ENCODE measurements at regions not wholly inside any gene's neighbourhood (a gene's known extent, or its start where the extent isn't known, plus 50 kb on each side); places are given as distances from the start of the nearest gene placed in this dataset.
"Not testable (repeated sequence)": the region's sequence is repeated elsewhere in the genome, so short reads cannot be mapped to it uniquely, and the experiment has no call there.

DNA sequence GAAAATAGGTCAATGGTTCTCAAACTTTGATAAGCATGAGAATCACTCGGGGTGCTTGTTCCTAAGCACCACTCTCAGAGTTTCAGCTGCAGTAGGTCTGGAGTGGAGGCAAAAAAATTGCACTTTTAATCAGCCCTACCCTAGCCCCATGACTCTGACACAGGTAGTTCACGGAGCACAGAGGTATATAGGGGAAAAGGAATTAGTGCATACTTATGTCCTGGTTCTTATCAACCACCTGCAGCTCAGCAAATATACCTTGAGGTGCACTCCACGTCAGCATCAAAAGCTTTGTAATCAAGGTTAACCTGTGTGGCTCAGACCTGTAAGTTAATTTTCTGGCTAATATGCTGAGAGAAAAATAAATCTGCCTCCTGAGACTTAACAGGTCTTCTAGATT, 138.8 kb upstream of the HMGN3 start:
- no peaks in the 10 kb centered on the region for H4K20me1 ChIP-seq (ENCODE audit: insufficient read depth, low read length)
- no peak overlapping the region for H3K9ac ChIP-seq (ENCODE audit: low read length)
- no peak for FAIRE-seq
- H3K9me3 Mint-ChIP-seq (ENCODE audit: unreplicated experiment) = peaks cover 3% of the 10 kb centered on the region
- no peak overlapping the region for H3K27ac ChIP-seq (ENCODE audit: low read depth, low read length)
- TF ChIP-seq, protein P1, sequence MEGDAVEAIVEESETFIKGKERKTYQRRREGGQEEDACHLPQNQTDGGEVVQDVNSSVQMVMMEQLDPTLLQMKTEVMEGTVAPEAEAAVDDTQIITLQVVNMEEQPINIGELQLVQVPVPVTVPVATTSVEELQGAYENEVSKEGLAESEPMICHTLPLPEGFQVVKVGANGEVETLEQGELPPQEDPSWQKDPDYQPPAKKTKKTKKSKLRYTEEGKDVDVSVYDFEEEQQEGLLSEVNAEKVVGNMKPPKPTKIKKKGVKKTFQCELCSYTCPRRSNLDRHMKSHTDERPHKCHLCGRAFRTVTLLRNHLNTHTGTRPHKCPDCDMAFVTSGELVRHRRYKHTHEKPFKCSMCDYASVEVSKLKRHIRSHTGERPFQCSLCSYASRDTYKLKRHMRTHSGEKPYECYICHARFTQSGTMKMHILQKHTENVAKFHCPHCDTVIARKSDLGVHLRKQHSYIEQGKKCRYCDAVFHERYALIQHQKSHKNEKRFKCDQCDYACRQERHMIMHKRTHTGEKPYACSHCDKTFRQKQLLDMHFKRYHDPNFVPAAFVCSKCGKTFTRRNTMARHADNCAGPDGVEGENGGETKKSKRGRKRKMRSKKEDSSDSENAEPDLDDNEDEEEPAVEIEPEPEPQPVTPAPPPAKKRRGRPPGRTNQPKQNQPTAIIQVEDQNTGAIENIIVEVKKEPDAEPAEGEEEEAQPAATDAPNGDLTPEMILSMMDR (IDR thresholded peaks at IDR 0.05; ENCODE audit: insufficient read depth, low read depth, low read length) = no peak
- no peak for TF ChIP-seq EZH2 (IDR thresholded peaks at IDR 0.05; ENCODE audit: insufficient read depth, low read length)
- no peaks in the 10 kb centered on the region for H3K36me3 Mint-ChIP-seq (ENCODE audit: low read depth, unreplicated experiment)
- no peaks in the 10 kb centered on the region for H3K36me3 ChIP-seq (ENCODE audit: insufficient read depth, low read length)
- H3K4me1 ChIP-seq (ENCODE audit: insufficient read depth, low read length) = peaks cover 4% of the 10 kb centered on the region
- H3K4me3 Mint-ChIP-seq (ENCODE audit: unreplicated experiment) = no peak overlapping the region
- H3K4me1 Mint-ChIP-seq (ENCODE audit: low read depth, unreplicated experiment) = peaks cover 6% of the 10 kb centered on the region
- peaks cover 5% of the 10 kb centered on the region for H3K9me3 ChIP-seq (ENCODE audit: insufficient read depth, low read depth, low read length)
- no peak overlapping the region for H2AFZ ChIP-seq (ENCODE audit: low read depth, low read length)
- no peak overlapping the region for H3K4me3 ChIP-seq (ENCODE audit: insufficient read depth, low read depth, low read length)
- no peak overlapping the region for H3K4me2 ChIP-seq (ENCODE audit: low read length)
- DNase-seq (ENCODE audit: low read depth) = no peak
- no peaks in the 10 kb centered on the region for H3K27me3 ChIP-seq (ENCODE audit: insufficient read depth, low read length)
- H3K27me3 Mint-ChIP-seq (ENCODE audit: low read depth, unreplicated experiment) = no peaks in the 10 kb centered on the region
- H3K27ac Mint-ChIP-seq (ENCODE audit: unreplicated experiment) = no peak overlapping the region
- H3K79me2 ChIP-seq (ENCODE audit: insufficient read depth, low read length) = no peaks in the 10 kb centered on the region

- H3K79me2 ChIP-seq (ENCODE audit: insufficient read depth, low read length) = no peaks in the 10 kb centered on the region
- Mint-ChIP-seq H3K4me3 (ENCODE audit: unreplicated experiment) (no peak overlapping the region), H3K36me3 (ENCODE audit: low read depth, unreplicated experiment) (no peaks in the 10 kb centered on the region), H3K4me1 (ENCODE audit: low read depth, unreplicated experiment) (peaks cover 3% of the 10 kb centered on the region), H3K27me3 (ENCODE audit: low read depth, unreplicated experiment) (no peaks in the 10 kb centered on the region), H3K9me3 (ENCODE audit: unreplicated experiment) (peaks cover 5% of the 10 kb centered on the region), H3K27ac (ENCODE audit: unreplicated experiment) (no peak overlapping the region)
- H3K27ac ChIP-seq (ENCODE audit: low read depth, low read length) = no peak overlapping the region
- H3K36me3 ChIP-seq (ENCODE audit: insufficient read depth, low read length) = no peaks in the 10 kb centered on the region
- H3K4me2 ChIP-seq (ENCODE audit: low read length) = no peak overlapping the region
- no peaks in the 10 kb centered on the region for H4K20me1 ChIP-seq (ENCODE audit: insufficient read depth, low read length)
- no peak overlapping the region for H3K9ac ChIP-seq (ENCODE audit: low read length)
- H3K27me3 ChIP-seq (ENCODE audit: insufficient read depth, low read length) = no peaks in the 10 kb centered on the region
- DNase-seq (ENCODE audit: low read depth) (no peak), FAIRE-seq (no peak)
- H3K9me3 ChIP-seq (ENCODE audit: insufficient read depth, low read depth, low read length) = peaks cover 5% of the 10 kb centered on the region
- peaks cover 4% of the 10 kb centered on the region for H3K4me1 ChIP-seq (ENCODE audit: insufficient read depth, low read length)
- no peak overlapping the region for H2AFZ ChIP-seq (ENCODE audit: low read depth, low read length)
- TF ChIP-seq, protein P1 (IDR thresholded peaks at IDR 0.05; ENCODE audit: insufficient read depth, low read depth, low read length) = no peak
- no peak for TF ChIP-seq EZH2 (IDR thresholded peaks at IDR 0.05; ENCODE audit: insufficient read depth, low read length)
- H3K4me3 ChIP-seq (ENCODE audit: insufficient read depth, low read depth, low read length) = no peak overlapping the region
These were observed 138.3 kb upstream of the HMGN3 start for GRCh38 chr6:79372757-79373156.

GRCh38 chr6:79369026-79369425, 134.5 kb upstream of the HMGN3 start:
- Mint-ChIP-seq H3K27me3 (ENCODE audit: low read depth, unreplicated experiment) (no peaks in the 10 kb centered on the region), H3K36me3 (ENCODE audit: low read depth, unreplicated experiment) (no peaks in the 10 kb centered on the region), H3K4me3 (ENCODE audit: unreplicated experiment) (no peak overlapping the region), H3K4me1 (ENCODE audit: low read depth, unreplicated experiment) (no peaks in the 10 kb centered on the region), H3K27ac (ENCODE audit: unreplicated experiment) (no peak overlapping the region), H3K9me3 (ENCODE audit: unreplicated experiment) (peaks cover 19% of the 10 kb centered on the region)
- H2AFZ ChIP-seq (ENCODE audit: low read depth, low read length) = no peak overlapping the region
- TF ChIP-seq, protein P1 (IDR thresholded peaks at IDR 0.05; ENCODE audit: insufficient read depth, low read depth, low read length) = no peak
- no peak for TF ChIP-seq EZH2 (IDR thresholded peaks at IDR 0.05; ENCODE audit: insufficient read depth, low read length)
- H3K4me3 ChIP-seq (ENCODE audit: insufficient read depth, low read depth, low read length) = no peak overlapping the region
- no peak for DNase-seq (ENCODE audit: low read depth)
- peaks cover 5% of the 10 kb centered on the region for H3K9me3 ChIP-seq (ENCODE audit: insufficient read depth, low read depth, low read length)
- H3K79me2 ChIP-seq (ENCODE audit: insufficient read depth, low read length) = no peaks in the 10 kb centered on the region
- no peaks in the 10 kb centered on the region for H4K20me1 ChIP-seq (ENCODE audit: insufficient read depth, low read length)
- H3K4me2 ChIP-seq (ENCODE audit: low read length) = no peak overlapping the region
- no peak overlapping the region for H3K9ac ChIP-seq (ENCODE audit: low read length)
- H3K27me3 ChIP-seq (ENCODE audit: insufficient read depth, low read length) = no peaks in the 10 kb centered on the region
- FAIRE-seq = no peak
- no peaks in the 10 kb centered on the region for H3K4me1 ChIP-seq (ENCODE audit: insufficient read depth, low read length)
- H3K36me3 ChIP-seq (ENCODE audit: insufficient read depth, low read length) = no peaks in the 10 kb centered on the region
- H3K27ac ChIP-seq (ENCODE audit: low read depth, low read length) = no peak overlapping the region

DNA sequence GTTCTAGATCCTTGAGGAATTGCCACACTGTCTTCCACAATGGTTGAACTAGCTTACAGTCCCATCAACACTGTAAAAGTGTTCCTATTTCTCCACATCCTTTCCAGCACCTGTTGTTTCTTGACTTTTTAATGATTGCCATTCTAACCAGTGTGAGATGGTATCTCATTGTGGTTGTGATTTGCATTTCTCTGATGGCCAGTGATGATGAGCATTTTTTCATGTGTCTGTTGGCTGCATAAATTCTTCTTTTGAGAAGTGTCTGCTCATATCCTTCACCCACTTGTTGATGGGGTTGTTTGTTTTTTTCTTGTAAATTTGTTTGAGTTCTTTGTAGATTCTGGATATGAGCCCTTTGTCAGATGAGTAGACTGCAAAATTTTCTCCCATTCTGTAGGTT, 129.0 kb upstream of the HMGN3 start:
- not testable (repeated sequence) for H3K27ac ChIP-seq (ENCODE audit: low read depth, low read length); H3K4me1 ChIP-seq (ENCODE audit: insufficient read depth, low read length); H3K27ac Mint-ChIP-seq (ENCODE audit: unreplicated experiment); H3K4me3 Mint-ChIP-seq (ENCODE audit: unreplicated experiment); H4K20me1 ChIP-seq (ENCODE audit: insufficient read depth, low read length); H2AFZ ChIP-seq (ENCODE audit: low read depth, low read length); H3K79me2 ChIP-seq (ENCODE audit: insufficient read depth, low read length); H3K9me3 ChIP-seq (ENCODE audit: insufficient read depth, low read depth, low read length); DNase-seq (ENCODE audit: low read depth); H3K9ac ChIP-seq (ENCODE audit: low read length); H3K4me1 Mint-ChIP-seq (ENCODE audit: low read depth, unreplicated experiment); FAIRE-seq; H3K36me3 ChIP-seq (ENCODE audit: insufficient read depth, low read length); H3K27me3 Mint-ChIP-seq (ENCODE audit: low read depth, unreplicated experiment); H3K4me2 ChIP-seq (ENCODE audit: low read length); H3K27me3 ChIP-seq (ENCODE audit: insufficient read depth, low read length); H3K4me3 ChIP-seq (ENCODE audit: insufficient read depth, low read depth, low read length); H3K36me3 Mint-ChIP-seq (ENCODE audit: low read depth, unreplicated experiment)
- peaks cover 27% of the 10 kb centered on the region for H3K9me3 Mint-ChIP-seq (ENCODE audit: unreplicated experiment)

All from astrocyte (in vitro differentiated cells and primary cell).